HG02970 (cell line): ENCODE measurements at regions not wholly inside any gene's neighbourhood (a gene's known extent, or its start where the extent isn't known, plus 50 kb on each side); places are given as distances from the start of the nearest gene placed in this dataset.
"Not testable (repeated sequence)": the region's sequence is repeated elsewhere in the genome, so short reads cannot be mapped to it uniquely, and the experiment has no call there.

ENCODE experiments used
- ATAC-seq: cut with Tn5 transposase; IDR thresholded peaks from one replicate; pipeline ENCODE4 v1.9.1; 2021; ENCODE audit warnings: mild to moderate bottlenecking, moderate library complexity, moderate number of reproducible peaks; ENCODE audit not compliant: unreplicated experiment, low FRiP score

- no peak for ATAC-seq
Measured at GRCh38 chr15:58322253-58322652, 109.5 kb upstream of the LIPC start.

GRCh38 chr15:58323321-58323720, 108.5 kb upstream of the LIPC start:
- ATAC-seq: not testable (repeated sequence)

- no peak for ATAC-seq
Measured at GRCh38 chr15:58324533-58324932, 107.3 kb upstream of the LIPC start.

GRCh38 chr15:58327958-58328357, 103.8 kb upstream of the LIPC start:
- ATAC-seq: no peak

GRCh38 chr15:58329211-58329610, 102.6 kb upstream of the LIPC start:
- no peak for ATAC-seq

- ATAC-seq: no peak
Measured at GRCh38 chr15:58329781-58330671, 101.8 kb upstream of the LIPC start.

- no peak for ATAC-seq
Measured at GRCh38 chr15:58330741-58331559, 100.8 kb upstream of the LIPC start.

- ATAC-seq: no peak
Measured at GRCh38 chr15:58331560-58331912, 100.3 kb upstream of the LIPC start.

GRCh38 chr15:58331913-58332675, 99.7 kb upstream of the LIPC start:
- ATAC-seq: peak; percentile 76

GRCh38 chr15:58332676-58333400, 99.0 kb upstream of the LIPC start:
- ATAC-seq: no peak

GRCh38 chr15:58334803-58335202, 97.0 kb upstream of the LIPC start:
- ATAC-seq: no peak

- ATAC-seq: no peak
Measured at GRCh38 chr15:58336161-58336560, 95.6 kb upstream of the LIPC start.

- ATAC-seq: no peak
Measured at GRCh38 chr15:58340176-58340575, 91.6 kb upstream of the LIPC start.

GRCh38 chr15:58342508-58342907, 89.3 kb upstream of the LIPC start:
- no peak for ATAC-seq

GRCh38 chr15:58344213-58345070, 87.3 kb upstream of the LIPC start:
- ATAC-seq: no peak

- no peak for ATAC-seq
Measured at GRCh38 chr15:58346361-58346760, 85.4 kb upstream of the LIPC start.

GRCh38 chr15:58348095-58348812, 83.5 kb upstream of the LIPC start:
- no peak for ATAC-seq

GRCh38 chr15:58352026-58352929, 79.5 kb upstream of the LIPC start:
- ATAC-seq: no peak
